ENCODE measurements at regions not wholly inside any gene's neighbourhood (a gene's known extent, or its start where the extent isn't known, plus 50 kb on each side); places are given as distances from the start of the nearest gene placed in this dataset.

DNA sequence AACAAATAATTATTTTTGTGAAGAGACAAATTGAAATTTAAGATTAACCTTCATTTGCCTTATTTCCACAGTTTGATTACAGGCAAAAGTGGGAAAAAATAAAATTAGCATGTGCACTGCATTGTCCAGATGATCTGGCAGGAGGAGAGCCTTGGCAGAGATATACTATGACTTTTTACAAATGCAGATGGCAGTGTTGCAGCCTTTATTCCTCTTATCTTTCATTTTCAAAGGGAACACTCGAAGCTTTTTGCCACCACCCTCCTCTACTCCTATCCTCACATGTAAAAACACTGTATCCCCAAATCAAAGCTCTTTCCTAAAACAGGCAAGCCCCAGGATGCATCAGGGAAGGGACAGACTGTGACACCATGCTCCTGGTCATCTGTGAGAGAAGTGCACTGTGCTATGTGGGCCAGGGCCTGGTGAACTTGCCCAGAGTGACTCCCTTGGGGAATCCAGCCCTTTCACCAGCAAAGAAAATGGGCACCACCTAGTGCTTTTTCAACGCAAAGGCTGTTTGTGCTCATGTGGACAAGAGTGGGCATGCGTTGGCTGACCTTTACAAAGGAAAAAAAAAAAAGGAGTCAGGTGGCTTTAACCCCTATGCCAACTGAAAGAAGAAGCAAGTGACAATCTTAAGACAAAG is 74.7 kb upstream of the ETAA1 start:
- no TSS peak for BruUV-seq (replicated peaks)
- ChIA-PET POLR2A (no interaction called here), CTCF (no interaction called here)
- no peak for TF ChIP-seq POLR2AphosphoS5 (IDR thresholded peaks at IDR 0.05; ENCODE audit: low read depth, low read length)
- TF ChIP-seq, protein P1, sequence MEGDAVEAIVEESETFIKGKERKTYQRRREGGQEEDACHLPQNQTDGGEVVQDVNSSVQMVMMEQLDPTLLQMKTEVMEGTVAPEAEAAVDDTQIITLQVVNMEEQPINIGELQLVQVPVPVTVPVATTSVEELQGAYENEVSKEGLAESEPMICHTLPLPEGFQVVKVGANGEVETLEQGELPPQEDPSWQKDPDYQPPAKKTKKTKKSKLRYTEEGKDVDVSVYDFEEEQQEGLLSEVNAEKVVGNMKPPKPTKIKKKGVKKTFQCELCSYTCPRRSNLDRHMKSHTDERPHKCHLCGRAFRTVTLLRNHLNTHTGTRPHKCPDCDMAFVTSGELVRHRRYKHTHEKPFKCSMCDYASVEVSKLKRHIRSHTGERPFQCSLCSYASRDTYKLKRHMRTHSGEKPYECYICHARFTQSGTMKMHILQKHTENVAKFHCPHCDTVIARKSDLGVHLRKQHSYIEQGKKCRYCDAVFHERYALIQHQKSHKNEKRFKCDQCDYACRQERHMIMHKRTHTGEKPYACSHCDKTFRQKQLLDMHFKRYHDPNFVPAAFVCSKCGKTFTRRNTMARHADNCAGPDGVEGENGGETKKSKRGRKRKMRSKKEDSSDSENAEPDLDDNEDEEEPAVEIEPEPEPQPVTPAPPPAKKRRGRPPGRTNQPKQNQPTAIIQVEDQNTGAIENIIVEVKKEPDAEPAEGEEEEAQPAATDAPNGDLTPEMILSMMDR (IDR thresholded peaks at IDR 0.05) = peak; percentile 67
- Histone ChIP-seq H3K9me3 (ENCODE audit: control insufficient read depth, insufficient read depth, low read depth, low read length) (no peaks in the 10 kb centered on the region), H3K27me3 (ENCODE audit: control insufficient read depth, insufficient read depth, low read length) (peaks cover 2% of the 10 kb centered on the region; the same call in 1 of the 2 replicates), H3K36me3 (ENCODE audit: control insufficient read depth, insufficient read depth, low read length) (no peaks in the 10 kb centered on the region), H3K4me1 (ENCODE audit: control insufficient read depth, insufficient read depth, low read length) (no peaks in the 10 kb centered on the region), H3K27ac (ENCODE audit: low read length) (no peak overlapping the region), H3K4me3 (ENCODE audit: low read depth in 2 of 2, low read length in 2 of 2) (no peak overlapping the region)
- in situ Hi-C loops (cut with HindIII; ENCODE audit: low pct_unique_long_range_greater_than_20kb, low sequenced_read_pairs) = no loop called here
- DNase-seq (ENCODE audit: low read depth, low spot score) (peak; percentile 55), ATAC-seq (peak; percentile 88)
- intact Hi-C loops (cut with micrococcal nuclease; ENCODE audit: unreplicated experiment) = loop anchor here (10.0 kb wide), 1 partner anchor 728 kb away; no protein-coding TSS in a partner anchor

DNA sequence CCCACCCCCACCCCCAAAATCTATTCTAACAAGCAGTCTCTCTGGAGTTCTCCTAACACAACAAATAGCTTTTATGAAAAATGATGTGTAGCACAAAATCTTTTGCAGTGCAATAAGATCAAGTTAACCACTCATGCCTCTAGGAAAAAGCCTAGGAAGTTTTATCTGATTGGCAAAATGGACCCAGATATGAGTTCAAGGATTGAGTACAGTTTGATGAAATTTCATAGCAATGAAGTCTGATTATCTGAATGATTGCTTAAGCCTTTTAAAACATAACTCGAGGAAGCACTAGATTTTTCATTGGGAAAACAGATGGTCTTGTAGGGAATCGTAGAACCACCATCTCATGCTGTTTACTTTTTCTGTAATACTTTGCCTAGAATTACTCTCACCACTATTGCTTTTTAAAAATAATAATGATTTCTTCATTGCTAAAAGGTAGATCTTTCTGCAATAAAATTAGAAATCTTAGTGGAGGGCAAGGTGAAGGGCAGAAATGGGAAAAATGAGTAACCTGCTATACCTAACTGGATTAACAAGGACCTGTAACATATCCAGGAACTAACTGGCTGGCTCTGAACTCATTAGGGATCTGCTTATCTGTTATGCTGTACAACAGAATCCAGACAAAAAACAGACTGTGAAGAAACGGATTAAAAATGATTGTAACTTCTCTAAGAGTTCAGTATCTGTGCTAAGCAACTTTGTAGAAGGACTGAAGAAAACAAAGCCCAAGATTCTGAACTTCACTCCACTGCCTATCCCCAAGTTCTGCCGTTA is 73.7 kb upstream of the ETAA1 start:
- intact Hi-C loops (cut with micrococcal nuclease; ENCODE audit: unreplicated experiment) (loop anchor here (10.0 kb wide), 1 partner anchor 729 kb away; no protein-coding TSS in a partner anchor), in situ Hi-C loops (cut with HindIII; ENCODE audit: low pct_unique_long_range_greater_than_20kb, low sequenced_read_pairs) (no loop called here)
- TF ChIP-seq SIN3A (IDR thresholded peaks at IDR 0.05; ENCODE audit: borderline replicate concordance, insufficient read depth, low read depth, low read length) (no peak), TCF7L2 (IDR thresholded peaks at IDR 0.05; ENCODE audit: low read depth, low read length) (no peak), POLR2AphosphoS5 (IDR thresholded peaks at IDR 0.05; ENCODE audit: low read depth, low read length) (no peak)
- TF ChIP-seq, protein P2, sequence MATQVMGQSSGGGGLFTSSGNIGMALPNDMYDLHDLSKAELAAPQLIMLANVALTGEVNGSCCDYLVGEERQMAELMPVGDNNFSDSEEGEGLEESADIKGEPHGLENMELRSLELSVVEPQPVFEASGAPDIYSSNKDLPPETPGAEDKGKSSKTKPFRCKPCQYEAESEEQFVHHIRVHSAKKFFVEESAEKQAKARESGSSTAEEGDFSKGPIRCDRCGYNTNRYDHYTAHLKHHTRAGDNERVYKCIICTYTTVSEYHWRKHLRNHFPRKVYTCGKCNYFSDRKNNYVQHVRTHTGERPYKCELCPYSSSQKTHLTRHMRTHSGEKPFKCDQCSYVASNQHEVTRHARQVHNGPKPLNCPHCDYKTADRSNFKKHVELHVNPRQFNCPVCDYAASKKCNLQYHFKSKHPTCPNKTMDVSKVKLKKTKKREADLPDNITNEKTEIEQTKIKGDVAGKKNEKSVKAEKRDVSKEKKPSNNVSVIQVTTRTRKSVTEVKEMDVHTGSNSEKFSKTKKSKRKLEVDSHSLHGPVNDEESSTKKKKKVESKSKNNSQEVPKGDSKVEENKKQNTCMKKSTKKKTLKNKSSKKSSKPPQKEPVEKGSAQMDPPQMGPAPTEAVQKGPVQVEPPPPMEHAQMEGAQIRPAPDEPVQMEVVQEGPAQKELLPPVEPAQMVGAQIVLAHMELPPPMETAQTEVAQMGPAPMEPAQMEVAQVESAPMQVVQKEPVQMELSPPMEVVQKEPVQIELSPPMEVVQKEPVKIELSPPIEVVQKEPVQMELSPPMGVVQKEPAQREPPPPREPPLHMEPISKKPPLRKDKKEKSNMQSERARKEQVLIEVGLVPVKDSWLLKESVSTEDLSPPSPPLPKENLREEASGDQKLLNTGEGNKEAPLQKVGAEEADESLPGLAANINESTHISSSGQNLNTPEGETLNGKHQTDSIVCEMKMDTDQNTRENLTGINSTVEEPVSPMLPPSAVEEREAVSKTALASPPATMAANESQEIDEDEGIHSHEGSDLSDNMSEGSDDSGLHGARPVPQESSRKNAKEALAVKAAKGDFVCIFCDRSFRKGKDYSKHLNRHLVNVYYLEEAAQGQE (IDR thresholded peaks at IDR 0.05; ENCODE audit: insufficient read depth in 1 of 2, low read depth in 2 of 2, low read length in 1 of 2) = no peak
- TF ChIP-seq, protein P1 (IDR thresholded peaks at IDR 0.05) = no peak
- no peak overlapping the region for H3K27ac ChIP-seq (ENCODE audit: low read length)
- ChIA-PET CTCF (interaction anchor here (0.7 kb wide), 1 partner anchor 238 kb away, joined by 7 read pairs; no protein-coding TSS in a partner anchor), POLR2A (no interaction called here)
- no TSS peak for BruUV-seq (replicated peaks)
- ATAC-seq (no peak), DNase-seq (ENCODE audit: low read depth, low spot score) (no peak)
- H3K36me3 ChIP-seq (ENCODE audit: control insufficient read depth, insufficient read depth, low read length) = no peaks in the 10 kb centered on the region
- no peaks in the 10 kb centered on the region for H3K9me3 ChIP-seq (ENCODE audit: control insufficient read depth, insufficient read depth, low read depth, low read length)
- H3K4me1 ChIP-seq (ENCODE audit: control insufficient read depth, insufficient read depth, low read length) = no peaks in the 10 kb centered on the region
- peaks cover 2% of the 10 kb centered on the region; the same call in 1 of the 2 replicates for H3K27me3 ChIP-seq (ENCODE audit: control insufficient read depth, insufficient read depth, low read length)
- no peak overlapping the region for H3K4me3 ChIP-seq (ENCODE audit: low read depth in 2 of 2, low read length in 2 of 2)
